SK-N-SH (cell line): ENCODE measurements at regions not wholly inside any gene's neighbourhood (a gene's known extent, or its start where the extent isn't known, plus 50 kb on each side); places are given as distances from the start of the nearest gene placed in this dataset.

Source experiments
- CTCF ChIA-PET: fragments of 300-600, 350-600 bp; formaldehyde crosslinking; extraction: SDS; loops from one replicate; lab custom pipeline; 2021; lab: Yijun Ruan, JAX
- POLR2A ChIA-PET: fragments of 350-600 bp; sonication (Branson Sonifier 250); formaldehyde crosslinking; extraction: SDS; loops from one replicate; lab custom pipeline; 2020; ENCODE audit warnings: antibody characterized with exemption, inconsistent platforms; lab: Yijun Ruan, JAX
- DNase-seq: peaks from one replicate; pipeline ENCODE4 v3.0.0; 2012
- H2AFZ ChIP-seq: fragments of 200-600 bp; sonication (generic); 2 replicates; pipeline ENCODE4 v1.8.1; 2016; ENCODE audit warnings: antibody characterized with exemption, mild to moderate bottlenecking, low read depth
- H3F3A ChIP-seq: fragments of 200-600 bp; sonication (generic); replicated peaks from 2 replicates; pipeline ENCODE3; 2016; ENCODE audit warnings: antibody characterized with exemption, mild to moderate bottlenecking; ENCODE audit not compliant: insufficient read depth
- H3K27ac ChIP-seq, 2 experiments: fragments of 200-500 bp in 1 of 2; fragments of 200-600 bp in 1 of 2; sonication (Bioruptor generic) in 1 of 2; sonication (generic), shearing (Covaris generic) in 1 of 2; 2 replicates each; pipeline versions ENCODE4 v1.5.1 to v1.6.1; 2014 to 2016; ENCODE audit warnings: low read depth in 2 of 2, inconsistent platforms in 1 of 2, low read length in 1 of 2, mild to moderate bottlenecking in 1 of 2, mixed read lengths in 1 of 2
- H3K27me3 ChIP-seq: fragments of 200-600 bp; sonication (generic), shearing (Covaris generic); 2 replicates; pipeline ENCODE4 v1.6.1; 2016; ENCODE audit warnings: mixed run types; ENCODE audit not compliant: insufficient read depth
- H3K36me3 ChIP-seq, 2 experiments: fragments of 200-500 bp in 1 of 2; fragments of 200-600 bp in 1 of 2; sonication (Bioruptor generic) in 1 of 2; sonication (generic) in 1 of 2; replicated peaks in 1 of 2; 2 replicates each; pipeline versions ENCODE3 to v1.5.1; 2014 to 2016; ENCODE audit warnings: low read length in 1 of 2, mild to moderate bottlenecking in 1 of 2; ENCODE audit not compliant: insufficient read depth in 2 of 2, control insufficient read depth in 1 of 2
- H3K4me1 ChIP-seq, 2 experiments: fragments of 200-500 bp in 1 of 2; fragments of 200-600 bp in 1 of 2; sonication (Bioruptor generic) in 1 of 2; sonication (generic), shearing (Covaris generic) in 1 of 2; 2 replicates each; pipeline versions ENCODE4 v1.5.1 to v1.6.1; 2014 to 2016; ENCODE audit warnings: low read depth in 1 of 2, low read length in 1 of 2, mixed run types in 1 of 2; ENCODE audit not compliant: insufficient read depth in 2 of 2, control insufficient read depth in 1 of 2
- H3K4me2 ChIP-seq: fragments of 200-600 bp; sonication (generic), shearing (Covaris generic); 2 replicates; pipeline ENCODE4 v1.6.1; 2017; ENCODE audit warnings: mixed run types
- H3K4me3 ChIP-seq, 2 experiments: fragments of 200-500 bp in 1 of 2; fragments of 200-600 bp in 1 of 2; sonication (Bioruptor generic) in 1 of 2; sonication (generic), shearing (Covaris generic) in 1 of 2; 2 replicates each; pipeline versions ENCODE4 v1.5.1 to v1.8.1; 2014 to 2016; ENCODE audit warnings: low read depth in 2 of 2, inconsistent platforms in 1 of 2, low read length in 1 of 2, mild to moderate bottlenecking in 1 of 2, mixed read lengths in 1 of 2, moderate library complexity in 1 of 2
- H3K79me2 ChIP-seq: fragments of 200-600 bp; sonication (generic); 2 replicates; pipeline ENCODE4 v1.8.1; 2017; ENCODE audit warnings: mild to moderate bottlenecking; ENCODE audit not compliant: insufficient read depth
- H3K9ac ChIP-seq: fragments of 200-600 bp; sonication (generic); 2 replicates; pipeline ENCODE4 v1.6.1; 2017; ENCODE audit warnings: mixed run types
- H3K9me2 ChIP-seq: fragments of 200-600 bp; sonication (generic); 2 replicates; pipeline ENCODE4 v1.6.1; 2017; ENCODE audit warnings: mixed run types
- H3K9me3 ChIP-seq: fragments of 200-600 bp; sonication (generic); 2 replicates; pipeline ENCODE4 v1.6.1; 2017; ENCODE audit warnings: mixed run types, mild to moderate bottlenecking, moderate library complexity
- H4K20me1 ChIP-seq: fragments of 200-600 bp; sonication (generic); 2 replicates; pipeline ENCODE4 v1.6.1; 2017; ENCODE audit warnings: mild to moderate bottlenecking, mixed run types; ENCODE audit not compliant: insufficient read depth
- EP300 ChIP-seq, 2 experiments: IDR thresholded peaks; 2 replicates each; pipeline versions ENCODE4 v1.4.0 to v1.6.1; 2012; ENCODE audit warnings: borderline replicate concordance in 1 of 2, low read depth in 1 of 2, low read length in 1 of 2
- FOXM1 ChIP-seq: IDR thresholded peaks from 2 replicates; pipeline ENCODE4 v1.4.0; 2012; ENCODE audit warnings: low read depth, mild to moderate bottlenecking
- GABPA ChIP-seq: IDR thresholded peaks from 2 replicates; pipeline ENCODE4 v1.4.0; 2012; ENCODE audit warnings: low read depth, mild to moderate bottlenecking
- GATA2 ChIP-seq: sonication (generic); formaldehyde crosslinking; IDR thresholded peaks from 2 replicates; pipeline ENCODE4 v1.5.0; 2020; ENCODE audit warnings: mild to moderate bottlenecking, missing genetic modification reagents
- JUND ChIP-seq: IDR thresholded peaks from 2 replicates; pipeline ENCODE4 v1.4.0; 2012
- MEF2A ChIP-seq: IDR thresholded peaks from 2 replicates; pipeline ENCODE4 v1.4.0; 2012; ENCODE audit warnings: low read depth, borderline replicate concordance
- MXI1 ChIP-seq: IDR thresholded peaks from 2 replicates; pipeline ENCODE4 v1.6.1; 2012; ENCODE audit warnings: mild to moderate bottlenecking, low read depth, low read length, improper control_type of control experiment
- NFIC ChIP-seq: IDR thresholded peaks from 2 replicates; pipeline ENCODE4 v1.4.0; 2012; ENCODE audit warnings: borderline replicate concordance
- NRF1 ChIP-seq: IDR thresholded peaks from 2 replicates; pipeline ENCODE4 v1.6.1; 2012; ENCODE audit warnings: low read depth, mild to moderate bottlenecking, low read length
- RAD21 ChIP-seq: IDR thresholded peaks from 2 replicates; pipeline ENCODE4 v1.6.1; 2012; ENCODE audit warnings: mild to moderate bottlenecking, low read length
- RCOR1 ChIP-seq: fragments of 150-350 bp; IDR thresholded peaks from 2 replicates; pipeline ENCODE4 v1.6.1; 2017; ENCODE audit warnings: antibody characterized with exemption, low read length
- RFX5 ChIP-seq: IDR thresholded peaks from 2 replicates; pipeline ENCODE4 v1.6.1; 2012; ENCODE audit warnings: mild to moderate bottlenecking, improper control_type of control experiment, low read length
- RXRA ChIP-seq: IDR thresholded peaks from 2 replicates; pipeline ENCODE4 v1.4.0; 2012; ENCODE audit warnings: low read depth, mild to moderate bottlenecking, borderline replicate concordance
- SIN3A ChIP-seq: IDR thresholded peaks from 2 replicates; pipeline ENCODE4 v1.6.1; 2012; ENCODE audit warnings: low read depth, mild to moderate bottlenecking, low read length, moderate library complexity, borderline replicate concordance
- TCF12 ChIP-seq: IDR thresholded peaks from 2 replicates; pipeline ENCODE4 v1.4.0; 2012
- WGBS: methylation state at CpG from one replicate; pipeline ENCODE4 v1.1.6; 2017; ENCODE audit warnings: low lambda C conversion rate; 5-methylcytosine and 5-hydroxymethylcytosine counted together
- TF ChIP-seq, protein P1 (sequence below): IDR thresholded peaks from 2 replicates; pipeline ENCODE4 v1.4.0; 2012; ENCODE audit warnings: low read depth
- TF ChIP-seq, protein P2 (sequence below): fragments of 150-350 bp; IDR thresholded peaks from 2 replicates; pipeline ENCODE4 v1.6.1; 2016; ENCODE audit warnings: mild to moderate bottlenecking, low read depth, low read length
- TF ChIP-seq, protein P3 (sequence below): IDR thresholded peaks from 2 replicates; pipeline ENCODE4 v1.4.0; 2012; ENCODE audit warnings: low read depth, borderline replicate concordance
- TF ChIP-seq, protein P4 (sequence below): fragments of 200-600 bp; sonication (generic); IDR thresholded peaks from 2 replicates; pipeline ENCODE4 v1.6.1; 2017; ENCODE audit warnings: antibody characterized with exemption, mild to moderate bottlenecking, moderate library complexity
- TF ChIP-seq, protein P5 (sequence below): IDR thresholded peaks from 2 replicates; pipeline ENCODE4 v1.6.1; 2012; ENCODE audit warnings: mild to moderate bottlenecking, low read depth, low read length, moderate library complexity

DNA sequence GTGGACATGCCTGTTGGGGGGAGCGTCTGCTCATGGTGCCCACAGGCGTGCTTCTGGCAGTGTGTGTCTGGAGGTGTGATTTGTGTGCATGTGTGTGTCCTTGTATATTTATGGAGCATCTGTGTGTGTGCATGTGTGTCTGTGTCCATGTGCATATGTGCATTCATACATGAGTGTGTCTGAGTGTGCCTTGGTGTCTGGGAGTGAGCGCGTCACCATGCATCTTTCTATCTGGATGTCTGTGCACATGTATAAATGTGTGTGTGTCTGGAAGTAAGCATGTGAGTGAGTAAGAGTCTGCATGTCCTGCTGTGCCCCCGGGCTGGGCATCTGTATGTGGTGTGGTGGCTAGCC is 58.1 kb upstream of the PRR23E start:
- Histone ChIP-seq H3F3A (no peaks in the 10 kb centered on the region), H3K9ac (no peak overlapping the region), H3K9me3 (no peaks in the 10 kb centered on the region), H4K20me1 (no peaks in the 10 kb centered on the region), H3K9me2 (no peaks in the 10 kb centered on the region), H3K27me3 (no peaks in the 10 kb centered on the region), H3K36me3 (no peaks in the 10 kb centered on the region), H3K27ac (peak overlapping the region in 1 of 2 experiments; percentile 64; a peak in 2 of 4 replicates), H2AFZ (no peak overlapping the region), H3K4me2 (peak overlapping the region; percentile 79), H3K79me2 (no peaks in the 10 kb centered on the region), H3K4me3 (peak overlapping the region; percentile 32), H3K4me1 (peaks cover 8 to 67% of the 10 kb centered on the region in 2 experiments; a peak in 2 of 4 replicates)
- 55% methylated on average over 5 of the region's 5 CpGs for WGBS
- no peak for TF ChIP-seq GABPA
- TF ChIP-seq RCOR1 = no peak
- TF ChIP-seq, protein P1, sequence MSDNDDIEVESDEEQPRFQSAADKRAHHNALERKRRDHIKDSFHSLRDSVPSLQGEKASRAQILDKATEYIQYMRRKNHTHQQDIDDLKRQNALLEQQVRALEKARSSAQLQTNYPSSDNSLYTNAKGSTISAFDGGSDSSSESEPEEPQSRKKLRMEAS = no peak
- no peak for TF ChIP-seq SIN3A
- TF ChIP-seq FOXM1 = no peak
- TF ChIP-seq, protein P2, sequence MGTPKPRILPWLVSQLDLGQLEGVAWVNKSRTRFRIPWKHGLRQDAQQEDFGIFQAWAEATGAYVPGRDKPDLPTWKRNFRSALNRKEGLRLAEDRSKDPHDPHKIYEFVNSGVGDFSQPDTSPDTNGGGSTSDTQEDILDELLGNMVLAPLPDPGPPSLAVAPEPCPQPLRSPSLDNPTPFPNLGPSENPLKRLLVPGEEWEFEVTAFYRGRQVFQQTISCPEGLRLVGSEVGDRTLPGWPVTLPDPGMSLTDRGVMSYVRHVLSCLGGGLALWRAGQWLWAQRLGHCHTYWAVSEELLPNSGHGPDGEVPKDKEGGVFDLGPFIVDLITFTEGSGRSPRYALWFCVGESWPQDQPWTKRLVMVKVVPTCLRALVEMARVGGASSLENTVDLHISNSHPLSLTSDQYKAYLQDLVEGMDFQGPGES = no peak
- TF ChIP-seq RAD21 = no peak
- TF ChIP-seq NRF1 = no peak
- no peak for TF ChIP-seq TCF12
- no peak for TF ChIP-seq MXI1
- TF ChIP-seq MEF2A = no peak
- TF ChIP-seq, protein P3, sequence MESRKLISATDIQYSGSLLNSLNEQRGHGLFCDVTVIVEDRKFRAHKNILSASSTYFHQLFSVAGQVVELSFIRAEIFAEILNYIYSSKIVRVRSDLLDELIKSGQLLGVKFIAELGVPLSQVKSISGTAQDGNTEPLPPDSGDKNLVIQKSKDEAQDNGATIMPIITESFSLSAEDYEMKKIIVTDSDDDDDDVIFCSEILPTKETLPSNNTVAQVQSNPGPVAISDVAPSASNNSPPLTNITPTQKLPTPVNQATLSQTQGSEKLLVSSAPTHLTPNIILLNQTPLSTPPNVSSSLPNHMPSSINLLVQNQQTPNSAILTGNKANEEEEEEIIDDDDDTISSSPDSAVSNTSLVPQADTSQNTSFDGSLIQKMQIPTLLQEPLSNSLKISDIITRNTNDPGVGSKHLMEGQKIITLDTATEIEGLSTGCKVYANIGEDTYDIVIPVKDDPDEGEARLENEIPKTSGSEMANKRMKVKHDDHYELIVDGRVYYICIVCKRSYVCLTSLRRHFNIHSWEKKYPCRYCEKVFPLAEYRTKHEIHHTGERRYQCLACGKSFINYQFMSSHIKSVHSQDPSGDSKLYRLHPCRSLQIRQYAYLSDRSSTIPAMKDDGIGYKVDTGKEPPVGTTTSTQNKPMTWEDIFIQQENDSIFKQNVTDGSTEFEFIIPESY = no peak
- TF ChIP-seq GATA2 = no peak
- TF ChIP-seq, protein P4, sequence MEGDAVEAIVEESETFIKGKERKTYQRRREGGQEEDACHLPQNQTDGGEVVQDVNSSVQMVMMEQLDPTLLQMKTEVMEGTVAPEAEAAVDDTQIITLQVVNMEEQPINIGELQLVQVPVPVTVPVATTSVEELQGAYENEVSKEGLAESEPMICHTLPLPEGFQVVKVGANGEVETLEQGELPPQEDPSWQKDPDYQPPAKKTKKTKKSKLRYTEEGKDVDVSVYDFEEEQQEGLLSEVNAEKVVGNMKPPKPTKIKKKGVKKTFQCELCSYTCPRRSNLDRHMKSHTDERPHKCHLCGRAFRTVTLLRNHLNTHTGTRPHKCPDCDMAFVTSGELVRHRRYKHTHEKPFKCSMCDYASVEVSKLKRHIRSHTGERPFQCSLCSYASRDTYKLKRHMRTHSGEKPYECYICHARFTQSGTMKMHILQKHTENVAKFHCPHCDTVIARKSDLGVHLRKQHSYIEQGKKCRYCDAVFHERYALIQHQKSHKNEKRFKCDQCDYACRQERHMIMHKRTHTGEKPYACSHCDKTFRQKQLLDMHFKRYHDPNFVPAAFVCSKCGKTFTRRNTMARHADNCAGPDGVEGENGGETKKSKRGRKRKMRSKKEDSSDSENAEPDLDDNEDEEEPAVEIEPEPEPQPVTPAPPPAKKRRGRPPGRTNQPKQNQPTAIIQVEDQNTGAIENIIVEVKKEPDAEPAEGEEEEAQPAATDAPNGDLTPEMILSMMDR = no peak
- no peak for TF ChIP-seq EP300 (IDR thresholded peaks at IDR 0.05; ENCODE audit: borderline replicate concordance in 1 of 2, low read depth in 1 of 2, low read length in 1 of 2)
- no peak for TF ChIP-seq NFIC
- no peak for TF ChIP-seq RFX5
- TF ChIP-seq, protein P5, sequence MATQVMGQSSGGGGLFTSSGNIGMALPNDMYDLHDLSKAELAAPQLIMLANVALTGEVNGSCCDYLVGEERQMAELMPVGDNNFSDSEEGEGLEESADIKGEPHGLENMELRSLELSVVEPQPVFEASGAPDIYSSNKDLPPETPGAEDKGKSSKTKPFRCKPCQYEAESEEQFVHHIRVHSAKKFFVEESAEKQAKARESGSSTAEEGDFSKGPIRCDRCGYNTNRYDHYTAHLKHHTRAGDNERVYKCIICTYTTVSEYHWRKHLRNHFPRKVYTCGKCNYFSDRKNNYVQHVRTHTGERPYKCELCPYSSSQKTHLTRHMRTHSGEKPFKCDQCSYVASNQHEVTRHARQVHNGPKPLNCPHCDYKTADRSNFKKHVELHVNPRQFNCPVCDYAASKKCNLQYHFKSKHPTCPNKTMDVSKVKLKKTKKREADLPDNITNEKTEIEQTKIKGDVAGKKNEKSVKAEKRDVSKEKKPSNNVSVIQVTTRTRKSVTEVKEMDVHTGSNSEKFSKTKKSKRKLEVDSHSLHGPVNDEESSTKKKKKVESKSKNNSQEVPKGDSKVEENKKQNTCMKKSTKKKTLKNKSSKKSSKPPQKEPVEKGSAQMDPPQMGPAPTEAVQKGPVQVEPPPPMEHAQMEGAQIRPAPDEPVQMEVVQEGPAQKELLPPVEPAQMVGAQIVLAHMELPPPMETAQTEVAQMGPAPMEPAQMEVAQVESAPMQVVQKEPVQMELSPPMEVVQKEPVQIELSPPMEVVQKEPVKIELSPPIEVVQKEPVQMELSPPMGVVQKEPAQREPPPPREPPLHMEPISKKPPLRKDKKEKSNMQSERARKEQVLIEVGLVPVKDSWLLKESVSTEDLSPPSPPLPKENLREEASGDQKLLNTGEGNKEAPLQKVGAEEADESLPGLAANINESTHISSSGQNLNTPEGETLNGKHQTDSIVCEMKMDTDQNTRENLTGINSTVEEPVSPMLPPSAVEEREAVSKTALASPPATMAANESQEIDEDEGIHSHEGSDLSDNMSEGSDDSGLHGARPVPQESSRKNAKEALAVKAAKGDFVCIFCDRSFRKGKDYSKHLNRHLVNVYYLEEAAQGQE = no peak
- no peak for TF ChIP-seq RXRA
- no peak for TF ChIP-seq JUND
- DNase-seq = no peak
- ChIA-PET CTCF (interaction anchor here (0.7 to 1.7 kb wide), 3 partner anchors 38 to 133 kb away, joined by 3 to 5 read pairs (median 3); no protein-coding TSS in a partner anchor), POLR2A (interaction anchor here (1.3 kb wide), 1 partner anchor 169 kb away, joined by 3 read pairs; no protein-coding TSS in a partner anchor)
